GM10266 (cell line): ENCODE measurements at regions not wholly inside any gene's neighbourhood (a gene's known extent, or its start where the extent isn't known, plus 50 kb on each side); places are given as distances from the start of the nearest gene placed in this dataset.

Experiments
- DNase-seq: peaks from one replicate; pipeline ENCODE4 v3.0.0; 2012; ENCODE audit errors: extremely low spot score
- TF ChIP-seq, protein P1 (sequence below): IDR thresholded peaks from 2 replicates; pipeline ENCODE4 v1.5.1; 2012; ENCODE audit warnings: mild to moderate bottlenecking, low read depth; ENCODE audit not compliant: control insufficient read depth, insufficient read depth; ENCODE audit errors: missing control alignments

DNA sequence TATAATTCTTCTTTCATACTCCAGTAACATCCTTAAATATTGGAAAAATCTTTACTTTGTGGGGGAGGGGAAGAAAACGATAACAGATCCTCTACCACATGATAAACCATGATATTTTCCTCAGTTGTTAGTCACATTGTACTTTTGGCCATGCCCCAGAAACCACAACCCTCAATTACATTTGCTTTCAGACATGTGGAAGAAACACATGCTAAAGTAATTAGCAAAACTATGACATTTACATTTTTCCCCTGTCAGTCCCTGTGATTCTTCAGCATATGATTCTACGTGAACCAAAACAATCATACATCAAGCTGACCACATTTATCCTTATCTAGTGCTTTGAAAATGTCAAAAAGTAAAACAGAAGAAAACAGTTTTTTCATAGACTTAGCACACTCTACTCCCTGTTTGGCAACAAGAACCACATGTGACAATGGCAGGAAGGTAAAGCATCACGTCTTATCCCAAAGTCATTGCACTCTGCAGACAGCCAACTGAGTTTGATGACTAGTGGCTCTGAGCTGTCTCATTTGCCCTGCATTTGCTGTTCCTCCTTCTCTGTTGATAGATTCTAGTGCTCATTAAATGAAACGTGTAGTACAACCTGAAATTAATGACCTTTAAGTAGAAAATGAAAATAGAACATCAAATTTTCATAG lies 505.8 kb upstream of the MARCKS start:
- TF ChIP-seq, protein P1, sequence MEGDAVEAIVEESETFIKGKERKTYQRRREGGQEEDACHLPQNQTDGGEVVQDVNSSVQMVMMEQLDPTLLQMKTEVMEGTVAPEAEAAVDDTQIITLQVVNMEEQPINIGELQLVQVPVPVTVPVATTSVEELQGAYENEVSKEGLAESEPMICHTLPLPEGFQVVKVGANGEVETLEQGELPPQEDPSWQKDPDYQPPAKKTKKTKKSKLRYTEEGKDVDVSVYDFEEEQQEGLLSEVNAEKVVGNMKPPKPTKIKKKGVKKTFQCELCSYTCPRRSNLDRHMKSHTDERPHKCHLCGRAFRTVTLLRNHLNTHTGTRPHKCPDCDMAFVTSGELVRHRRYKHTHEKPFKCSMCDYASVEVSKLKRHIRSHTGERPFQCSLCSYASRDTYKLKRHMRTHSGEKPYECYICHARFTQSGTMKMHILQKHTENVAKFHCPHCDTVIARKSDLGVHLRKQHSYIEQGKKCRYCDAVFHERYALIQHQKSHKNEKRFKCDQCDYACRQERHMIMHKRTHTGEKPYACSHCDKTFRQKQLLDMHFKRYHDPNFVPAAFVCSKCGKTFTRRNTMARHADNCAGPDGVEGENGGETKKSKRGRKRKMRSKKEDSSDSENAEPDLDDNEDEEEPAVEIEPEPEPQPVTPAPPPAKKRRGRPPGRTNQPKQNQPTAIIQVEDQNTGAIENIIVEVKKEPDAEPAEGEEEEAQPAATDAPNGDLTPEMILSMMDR: no peak
- no peak for DNase-seq

DNA sequence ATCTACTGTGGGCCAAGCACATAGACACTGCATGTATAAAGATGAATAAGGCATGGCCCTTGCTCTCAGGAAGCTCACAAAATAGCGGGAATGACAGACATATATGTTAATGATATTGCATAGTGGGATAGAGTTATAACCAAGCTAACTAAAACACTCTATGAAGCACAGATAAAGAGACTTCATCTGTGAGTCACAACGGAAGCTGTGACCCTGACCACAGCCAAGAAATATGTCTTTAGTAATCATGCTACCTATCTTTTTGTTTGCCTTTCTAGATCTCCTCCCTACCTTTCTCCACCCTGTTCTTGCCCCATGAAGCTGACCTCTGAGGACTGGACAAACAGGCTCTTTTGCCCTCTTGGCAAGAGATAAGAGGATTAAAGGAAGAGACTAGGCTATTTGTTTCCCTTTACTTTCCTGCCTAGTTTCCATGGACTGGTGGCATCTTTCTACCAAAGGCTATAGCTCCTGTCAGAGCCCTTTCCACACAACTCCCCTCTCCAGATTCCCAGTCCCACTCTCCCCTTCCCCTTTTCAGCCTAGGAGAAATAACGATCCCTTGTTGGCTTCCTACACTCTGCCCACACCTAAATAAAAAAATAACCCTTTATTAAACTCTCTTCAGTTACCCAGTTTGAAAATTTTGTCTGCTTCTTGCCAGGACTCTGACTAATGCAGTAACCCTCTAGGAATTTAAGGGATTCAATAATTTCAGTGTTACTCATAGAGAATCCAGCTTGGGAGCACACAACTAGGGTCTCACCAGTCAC lies 504.9 kb upstream of the MARCKS start:
- TF ChIP-seq, protein P1: no peak
- no peak for DNase-seq

DNA sequence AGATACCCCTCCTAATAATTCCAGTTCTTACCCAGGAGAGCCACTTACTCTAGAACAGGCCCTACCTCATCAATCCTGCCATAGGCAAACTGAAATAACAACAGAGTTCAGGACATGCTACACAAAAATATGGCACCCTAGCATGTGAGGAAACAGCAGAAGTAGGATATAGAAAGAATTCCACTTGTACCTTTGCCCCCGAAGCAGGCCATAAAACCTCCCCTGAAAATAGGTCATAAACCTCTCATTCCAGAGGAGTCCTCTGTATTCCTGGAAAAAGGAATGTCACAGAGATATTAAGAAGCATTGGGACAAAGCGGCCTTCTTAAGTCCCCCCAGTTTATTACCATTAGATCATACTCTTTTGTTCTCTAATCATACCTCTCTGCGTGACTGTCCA lies 504.3 kb upstream of the MARCKS start:
- no peak for DNase-seq
- TF ChIP-seq, protein P1: no peak

DNA sequence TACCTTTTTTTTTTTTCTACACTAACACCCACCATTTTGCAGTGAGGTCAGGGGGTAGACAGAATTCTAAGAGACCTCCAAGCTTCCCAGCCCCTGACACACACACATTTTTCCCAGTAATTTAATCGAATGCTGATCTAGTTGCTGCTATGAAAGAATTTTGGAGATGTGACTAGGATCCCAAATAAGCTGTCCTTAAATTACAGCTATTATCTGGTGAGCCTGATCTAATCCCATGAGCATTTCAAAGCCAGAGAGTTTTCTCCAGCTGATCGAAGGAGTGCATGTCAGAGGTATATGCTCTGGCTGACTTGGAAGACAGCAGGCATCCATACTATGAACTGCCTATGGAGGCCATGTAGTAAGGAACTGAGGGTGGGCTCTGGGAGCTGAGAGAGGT lies 503.8 kb upstream of the MARCKS start:
- DNase-seq: no peak
- TF ChIP-seq, protein P1: no peak

DNA sequence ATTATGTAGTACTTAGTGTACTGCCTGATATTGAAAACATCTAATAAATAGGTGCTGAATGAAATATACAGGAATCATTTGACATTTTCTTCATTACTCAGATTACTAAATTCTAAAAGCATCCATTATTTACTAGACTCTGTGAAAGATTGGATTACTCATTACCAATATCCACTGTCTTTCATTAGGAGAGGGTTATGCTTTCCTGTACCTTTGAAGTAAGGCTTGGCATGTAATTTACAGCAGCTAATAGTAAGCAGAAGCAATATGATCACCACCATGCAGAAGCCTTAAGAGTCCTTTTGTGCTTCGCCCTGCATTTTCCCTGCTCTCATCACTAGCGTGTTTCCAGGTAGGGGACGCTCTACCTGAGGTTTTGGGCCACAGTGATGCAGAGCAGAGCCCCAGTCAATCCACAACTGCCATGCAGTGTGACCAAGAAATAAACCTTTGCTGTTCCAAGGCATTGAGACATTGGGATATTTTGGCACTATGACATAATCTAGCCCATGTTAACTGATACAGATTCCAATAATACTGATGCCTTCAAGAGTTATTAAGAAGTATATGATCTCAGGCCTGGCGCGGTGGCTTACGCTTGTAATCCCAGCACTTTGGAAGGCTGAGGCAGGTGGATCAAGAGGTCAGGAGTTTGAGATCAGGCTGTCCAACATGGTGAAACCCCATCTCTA lies 502.8 kb upstream of the MARCKS start:
- TF ChIP-seq, protein P1: no peak
- DNase-seq: no peak

DNA sequence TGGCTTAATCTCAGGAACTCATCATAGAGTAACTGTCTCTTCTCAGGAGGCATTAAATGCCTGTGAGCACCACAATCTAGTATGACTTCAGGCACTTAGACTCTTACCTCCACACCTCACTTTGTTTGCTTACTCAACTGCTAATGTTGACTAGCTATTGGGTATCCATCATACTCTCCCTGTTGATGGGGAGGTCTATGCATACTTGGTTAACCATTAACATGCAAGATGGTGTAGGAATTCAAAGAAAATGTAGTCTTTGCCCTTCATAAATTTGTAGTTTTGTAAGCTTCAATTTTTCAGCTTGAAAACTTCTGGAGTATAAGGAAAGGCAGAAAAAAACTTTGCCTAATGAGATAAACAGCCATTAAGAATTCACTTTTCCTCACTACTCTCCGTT lies 501.0 kb upstream of the MARCKS start:
- TF ChIP-seq, protein P1: no peak
- no peak for DNase-seq
